GM10248 (cell line): ENCODE measurements at regions not wholly inside any gene's neighbourhood (a gene's known extent, or its start where the extent isn't known, plus 50 kb on each side); places are given as distances from the start of the nearest gene placed in this dataset.

Experiments used
- CTCF ChIA-PET: fragments of 300-600 bp; sonication (Branson Sonifier 250); formaldehyde crosslinking; extraction: SDS; loops from one replicate; lab custom pipeline; 2021; ENCODE audit warnings: antibody characterized with exemption; lab: Yijun Ruan, JAX
- POLR2A ChIA-PET: fragments of 350-650 bp; sonication (Branson Sonifier 250); formaldehyde crosslinking; extraction: SDS; loops from one replicate; lab custom pipeline; 2020; ENCODE audit warnings: antibody characterized with exemption; lab: Yijun Ruan, JAX
- DNase-seq: peaks from one replicate; pipeline ENCODE4 v3.0.0; 2012; ENCODE audit errors: extremely low spot score
- CTCF ChIP-seq: IDR thresholded peaks from 2 replicates; pipeline ENCODE4 v1.5.1; 2012; ENCODE audit warnings: mild to moderate bottlenecking, low read depth; ENCODE audit errors: extremely low read depth, missing control alignments, control extremely low read depth

DNA sequence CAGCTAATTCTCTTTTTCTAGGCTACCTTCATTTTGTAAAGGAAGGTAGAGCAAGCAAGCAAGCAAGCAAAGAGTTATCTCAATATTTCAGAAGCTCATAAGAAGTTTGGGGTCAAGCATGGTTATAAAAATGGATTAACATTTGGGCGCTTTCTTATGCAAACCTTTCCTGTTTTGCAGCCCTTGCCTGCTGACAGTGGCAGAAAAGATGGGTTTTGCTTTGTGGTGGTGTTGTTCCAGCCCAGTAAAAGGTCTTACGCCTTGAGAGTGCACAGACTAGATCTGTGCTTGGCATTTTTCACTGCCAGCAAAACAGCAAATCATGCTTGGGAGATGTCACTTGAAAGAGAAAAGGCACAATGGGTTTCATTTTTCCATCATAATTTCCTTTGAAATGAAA is 1320.6 kb upstream of the CELF4 start:
- no peak for TF ChIP-seq CTCF
- POLR2A ChIA-PET: no interaction called here
- CTCF ChIA-PET: no interaction called here
- DNase-seq: no peak

DNA sequence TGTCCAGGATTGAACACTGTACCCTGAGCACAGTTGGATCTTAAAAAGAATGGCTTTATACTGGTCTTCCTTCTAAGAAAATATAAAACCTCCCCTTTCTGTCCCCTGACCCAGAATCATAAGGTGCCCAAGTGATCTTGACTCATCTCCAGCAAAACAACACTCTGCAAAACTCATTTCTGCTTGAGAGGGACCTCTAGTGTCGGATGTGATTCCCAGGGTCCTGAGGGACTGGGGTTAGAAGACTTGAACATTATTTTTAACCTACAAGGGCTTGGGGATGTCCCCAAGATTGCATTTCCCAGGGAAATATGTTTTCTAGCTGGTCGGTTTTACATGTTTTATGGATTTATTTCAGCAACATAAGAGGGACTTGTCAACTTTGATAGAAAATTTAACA is 1318.5 kb upstream of the CELF4 start:
- CTCF ChIA-PET: interaction anchor here (1.9 kb wide), 1 partner anchor 11 kb away, joined by 5 read pairs; no protein-coding TSS in a partner anchor
- TF ChIP-seq CTCF: no peak
- POLR2A ChIA-PET: no interaction called here
- DNase-seq: no peak

DNA sequence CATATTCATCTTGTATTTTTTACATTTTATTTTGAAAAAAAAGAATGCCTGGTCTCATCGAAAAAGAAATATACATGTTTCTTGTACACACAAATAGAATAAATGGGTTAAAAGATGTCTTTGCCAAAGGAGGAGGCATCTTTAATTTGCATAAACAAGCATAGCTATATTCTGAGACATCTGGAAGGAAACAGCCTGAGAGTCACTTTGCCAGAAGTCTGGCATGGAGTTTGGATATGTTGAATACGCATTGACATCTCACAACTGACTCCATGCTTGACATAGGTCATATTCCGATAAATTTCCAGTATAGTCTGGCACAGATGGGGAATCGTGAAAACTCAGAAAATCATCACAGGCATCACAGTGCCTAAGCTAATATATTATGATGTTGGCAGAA is 1317.5 kb upstream of the CELF4 start:
- DNase-seq: no peak
- no peak for TF ChIP-seq CTCF
- ChIA-PET CTCF (interaction anchor here (1.9 kb wide), 1 partner anchor 10 kb away, joined by 5 read pairs; no protein-coding TSS in a partner anchor), POLR2A (no interaction called here)

DNA sequence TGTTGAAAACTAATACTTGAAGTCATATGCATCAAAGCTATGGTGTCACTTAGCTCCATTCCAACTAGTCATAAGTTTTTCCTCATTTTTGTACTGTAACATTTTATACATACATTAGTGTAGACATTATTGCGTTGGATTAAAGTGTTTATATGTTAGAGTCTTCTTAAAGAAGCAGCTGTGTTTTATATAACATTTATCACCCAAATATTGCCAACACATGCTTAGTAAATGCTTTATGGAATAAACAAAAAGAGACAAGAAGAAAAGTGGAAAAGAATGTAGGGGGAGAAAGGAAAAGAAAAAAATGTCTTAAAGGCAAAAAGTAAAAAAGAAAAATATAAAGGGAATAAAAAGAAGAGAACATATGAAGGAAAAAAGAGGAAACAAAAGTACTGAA is 1314.3 kb upstream of the CELF4 start:
- no peak for TF ChIP-seq CTCF
- CTCF ChIA-PET: interaction anchor here (0.5 kb wide), 1 partner anchor 146 kb away, joined by 3 read pairs; no protein-coding TSS in a partner anchor
- POLR2A ChIA-PET: no interaction called here
- DNase-seq: no peak

DNA sequence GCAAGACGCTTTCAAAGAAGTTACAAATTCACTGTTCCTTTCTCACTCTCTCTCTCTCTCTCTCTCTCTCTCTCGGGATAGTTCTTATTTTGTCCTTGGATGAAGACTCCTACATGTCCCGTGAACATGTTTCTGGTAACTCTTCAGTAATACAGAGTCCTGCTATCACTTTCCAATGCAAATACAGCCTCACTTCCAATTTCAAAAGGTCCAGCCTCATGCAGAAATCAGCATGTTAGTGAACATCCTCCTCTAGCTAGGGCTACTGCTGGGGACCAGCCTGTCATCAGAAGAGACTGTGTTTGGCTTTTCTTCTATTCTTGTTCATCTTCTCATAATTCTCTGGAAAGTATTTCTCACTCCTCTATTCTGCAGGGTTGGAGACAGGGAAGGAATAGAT is 1306.7 kb upstream of the CELF4 start:
- no peak for TF ChIP-seq CTCF
- ChIA-PET POLR2A (no interaction called here), CTCF (interaction anchor here (1.5 kb wide), 1 partner anchor 12 kb away, joined by 5 read pairs; no protein-coding TSS in a partner anchor)

DNA sequence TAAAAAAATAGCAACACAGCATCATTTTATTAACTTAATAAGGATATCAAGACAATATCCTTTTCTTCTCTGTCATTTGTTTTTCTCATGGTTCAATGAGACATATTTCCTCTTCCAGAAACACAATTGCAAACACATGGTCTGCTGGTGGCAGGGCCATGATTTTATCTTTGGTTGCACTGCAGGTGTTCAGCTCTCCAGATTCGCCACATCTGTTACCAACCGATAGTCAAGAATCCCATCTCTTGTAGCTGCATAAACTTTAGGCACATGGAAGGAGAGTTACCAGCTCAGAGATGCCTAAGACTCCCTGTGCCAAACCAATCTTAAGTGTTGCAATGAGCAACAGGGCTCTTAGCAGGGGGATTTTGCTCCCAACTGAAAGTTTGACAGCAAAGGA is 1303.2 kb upstream of the CELF4 start:
- ChIA-PET CTCF (no interaction called here), POLR2A (no interaction called here)
- no peak for DNase-seq
- TF ChIP-seq CTCF: no peak

More for the DNA sequence above, 1306.7 kb upstream of the CELF4 start:
- no peak for DNase-seq

DNA sequence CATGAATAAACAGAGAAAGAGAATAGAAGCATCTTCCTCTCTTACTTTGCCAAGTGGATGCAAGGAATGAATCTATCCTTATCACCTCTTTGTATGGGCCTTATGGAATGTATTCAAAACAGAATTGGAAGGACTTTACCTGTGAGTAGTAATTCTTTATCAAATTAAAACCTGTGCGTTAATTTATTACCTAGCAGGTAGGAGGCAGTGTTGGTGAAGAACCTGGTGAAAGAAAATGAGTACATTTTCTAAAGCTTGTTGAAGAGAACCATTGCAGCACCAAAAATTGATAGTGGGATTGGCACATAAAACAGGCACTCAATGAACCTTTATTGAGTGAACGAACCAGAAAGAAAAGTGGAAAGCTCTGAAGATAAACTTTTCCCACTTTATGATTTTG is 1302.1 kb upstream of the CELF4 start:
- ChIA-PET POLR2A (no interaction called here), CTCF (no interaction called here)
- TF ChIP-seq CTCF: no peak
- no peak for DNase-seq
